ENCODE measurements at regions not wholly inside any gene's neighbourhood (a gene's known extent, or its start where the extent isn't known, plus 50 kb on each side); places are given as distances from the start of the nearest gene placed in this dataset.
"Not testable (repeated sequence)": the region's sequence is repeated elsewhere in the genome, so short reads cannot be mapped to it uniquely, and the experiment has no call there.

DNA sequence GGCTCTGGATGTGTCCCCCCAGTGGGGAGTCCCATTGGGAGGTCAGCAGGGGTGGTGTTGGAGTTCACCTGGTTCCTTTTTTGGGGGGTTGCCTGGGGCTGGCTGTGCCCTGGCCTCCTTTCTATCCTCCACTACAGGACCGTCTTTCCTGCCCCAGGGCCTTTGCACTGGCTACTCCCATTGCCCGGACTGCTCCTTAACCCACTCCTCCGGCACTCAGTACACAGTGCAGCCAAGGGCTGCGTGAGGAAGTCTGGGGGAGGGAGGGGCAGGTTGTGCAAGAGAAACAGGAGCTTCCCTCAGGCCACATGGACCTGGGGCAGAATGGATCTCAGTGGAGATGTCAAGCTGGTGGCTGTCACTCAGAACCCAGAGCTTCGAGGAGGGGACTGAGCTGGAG is 429.3 kb upstream of the SULF2 start:
- no peak overlapping the region for H3K4me3 ChIP-seq (replicated peaks; ENCODE audit: insufficient read depth, low read length)
- no peaks in the 10 kb centered on the region for H3K27me3 ChIP-seq (ENCODE audit: insufficient read depth, poor library complexity, severe bottlenecking)
- no peak for DNase-seq (ENCODE audit: low read depth in 1 of 2, low spot score in 1 of 2)
- no peak overlapping the region for H3K27ac ChIP-seq (replicated peaks)
- TF ChIP-seq, protein P1, sequence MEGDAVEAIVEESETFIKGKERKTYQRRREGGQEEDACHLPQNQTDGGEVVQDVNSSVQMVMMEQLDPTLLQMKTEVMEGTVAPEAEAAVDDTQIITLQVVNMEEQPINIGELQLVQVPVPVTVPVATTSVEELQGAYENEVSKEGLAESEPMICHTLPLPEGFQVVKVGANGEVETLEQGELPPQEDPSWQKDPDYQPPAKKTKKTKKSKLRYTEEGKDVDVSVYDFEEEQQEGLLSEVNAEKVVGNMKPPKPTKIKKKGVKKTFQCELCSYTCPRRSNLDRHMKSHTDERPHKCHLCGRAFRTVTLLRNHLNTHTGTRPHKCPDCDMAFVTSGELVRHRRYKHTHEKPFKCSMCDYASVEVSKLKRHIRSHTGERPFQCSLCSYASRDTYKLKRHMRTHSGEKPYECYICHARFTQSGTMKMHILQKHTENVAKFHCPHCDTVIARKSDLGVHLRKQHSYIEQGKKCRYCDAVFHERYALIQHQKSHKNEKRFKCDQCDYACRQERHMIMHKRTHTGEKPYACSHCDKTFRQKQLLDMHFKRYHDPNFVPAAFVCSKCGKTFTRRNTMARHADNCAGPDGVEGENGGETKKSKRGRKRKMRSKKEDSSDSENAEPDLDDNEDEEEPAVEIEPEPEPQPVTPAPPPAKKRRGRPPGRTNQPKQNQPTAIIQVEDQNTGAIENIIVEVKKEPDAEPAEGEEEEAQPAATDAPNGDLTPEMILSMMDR (IDR thresholded peaks at IDR 0.05; ENCODE audit: insufficient read depth, low read length) = no peak
- TF ChIP-seq GABPA (IDR thresholded peaks at IDR 0.05; ENCODE audit: low read depth) = no peak
- TF ChIP-seq, protein P2, sequence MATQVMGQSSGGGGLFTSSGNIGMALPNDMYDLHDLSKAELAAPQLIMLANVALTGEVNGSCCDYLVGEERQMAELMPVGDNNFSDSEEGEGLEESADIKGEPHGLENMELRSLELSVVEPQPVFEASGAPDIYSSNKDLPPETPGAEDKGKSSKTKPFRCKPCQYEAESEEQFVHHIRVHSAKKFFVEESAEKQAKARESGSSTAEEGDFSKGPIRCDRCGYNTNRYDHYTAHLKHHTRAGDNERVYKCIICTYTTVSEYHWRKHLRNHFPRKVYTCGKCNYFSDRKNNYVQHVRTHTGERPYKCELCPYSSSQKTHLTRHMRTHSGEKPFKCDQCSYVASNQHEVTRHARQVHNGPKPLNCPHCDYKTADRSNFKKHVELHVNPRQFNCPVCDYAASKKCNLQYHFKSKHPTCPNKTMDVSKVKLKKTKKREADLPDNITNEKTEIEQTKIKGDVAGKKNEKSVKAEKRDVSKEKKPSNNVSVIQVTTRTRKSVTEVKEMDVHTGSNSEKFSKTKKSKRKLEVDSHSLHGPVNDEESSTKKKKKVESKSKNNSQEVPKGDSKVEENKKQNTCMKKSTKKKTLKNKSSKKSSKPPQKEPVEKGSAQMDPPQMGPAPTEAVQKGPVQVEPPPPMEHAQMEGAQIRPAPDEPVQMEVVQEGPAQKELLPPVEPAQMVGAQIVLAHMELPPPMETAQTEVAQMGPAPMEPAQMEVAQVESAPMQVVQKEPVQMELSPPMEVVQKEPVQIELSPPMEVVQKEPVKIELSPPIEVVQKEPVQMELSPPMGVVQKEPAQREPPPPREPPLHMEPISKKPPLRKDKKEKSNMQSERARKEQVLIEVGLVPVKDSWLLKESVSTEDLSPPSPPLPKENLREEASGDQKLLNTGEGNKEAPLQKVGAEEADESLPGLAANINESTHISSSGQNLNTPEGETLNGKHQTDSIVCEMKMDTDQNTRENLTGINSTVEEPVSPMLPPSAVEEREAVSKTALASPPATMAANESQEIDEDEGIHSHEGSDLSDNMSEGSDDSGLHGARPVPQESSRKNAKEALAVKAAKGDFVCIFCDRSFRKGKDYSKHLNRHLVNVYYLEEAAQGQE (IDR thresholded peaks at IDR 0.05; ENCODE audit: insufficient replicate concordance, low read depth) = no peak
- no peak for TF ChIP-seq SPI1 (IDR thresholded peaks at IDR 0.05; ENCODE audit: borderline replicate concordance, low read depth)

- not testable (repeated sequence) for DNase-seq (ENCODE audit: low read depth in 1 of 2, low spot score in 1 of 2); H3K27ac ChIP-seq (replicated peaks); H3K4me3 ChIP-seq (replicated peaks; ENCODE audit: insufficient read depth, low read length); H3K27me3 ChIP-seq (ENCODE audit: insufficient read depth, poor library complexity, severe bottlenecking)
Observed at GRCh38 chr20:48213635-48214034, 428.4 kb upstream of the SULF2 start.

- Histone ChIP-seq H3K27ac (replicated peaks) (no peak overlapping the region), H3K4me3 (replicated peaks; ENCODE audit: insufficient read depth, low read length) (no peak overlapping the region), H3K27me3 (ENCODE audit: insufficient read depth, poor library complexity, severe bottlenecking) (no peaks in the 10 kb centered on the region)
- TF ChIP-seq, protein P1 (IDR thresholded peaks at IDR 0.05; ENCODE audit: insufficient read depth, low read length) = no peak
- TF ChIP-seq, protein P2 (IDR thresholded peaks at IDR 0.05; ENCODE audit: insufficient replicate concordance, low read depth) = no peak
- TF ChIP-seq POLR2AphosphoS5 (IDR thresholded peaks at IDR 0.05; ENCODE audit: low read depth) (no peak), SPI1 (IDR thresholded peaks at IDR 0.05; ENCODE audit: borderline replicate concordance, low read depth) (no peak), GABPA (IDR thresholded peaks at IDR 0.05; ENCODE audit: low read depth) (no peak)
- DNase-seq (ENCODE audit: low read depth in 1 of 2, low spot score in 1 of 2) = no peak
Observed at GRCh38 chr20:48212806-48213509, 427.7 kb upstream of the SULF2 start.

- DNase-seq (ENCODE audit: low read depth in 1 of 2, low spot score in 1 of 2) = no peak
- no peaks in the 10 kb centered on the region for H3K27me3 ChIP-seq (ENCODE audit: insufficient read depth, poor library complexity, severe bottlenecking)
- H3K27ac ChIP-seq (replicated peaks) = no peak overlapping the region
- TF ChIP-seq, protein P2 (IDR thresholded peaks at IDR 0.05; ENCODE audit: insufficient replicate concordance, low read depth) = no peak
- no peak overlapping the region for H3K4me3 ChIP-seq (replicated peaks; ENCODE audit: insufficient read depth, low read length)
Observed at GRCh38 chr20:48211847-48212246, 426.6 kb upstream of the SULF2 start.
